Astrocyte of the cerebellum (primary cell): ENCODE measurements at regions not wholly inside any gene's neighbourhood (a gene's known extent, or its start where the extent isn't known, plus 50 kb on each side); places are given as distances from the start of the nearest gene placed in this dataset.

ENCODE experiments used
- DNase-seq: peaks from one replicate; pipeline ENCODE4 v3.0.0-alpha.2; 2011; ENCODE audit warnings: low read depth
- H3K4me3 ChIP-seq: 2 replicates; pipeline ENCODE4 v1.5.1; 2011; ENCODE audit warnings: mild to moderate bottlenecking, low read depth, low read length, moderate library complexity
- CTCF ChIP-seq: IDR thresholded peaks from 2 replicates; pipeline ENCODE4 v1.5.1; 2012; ENCODE audit warnings: low read length, low read depth, moderate library complexity, mild to moderate bottlenecking; ENCODE audit errors: missing control alignments
- in situ Hi-C: cut with HindIII; loops from 2 replicates; pipeline ENCODE4 v1.10.0; 2017; ENCODE audit warnings: low sequenced_read_pairs

- no peak for TF ChIP-seq CTCF
- no peak overlapping the region for H3K4me3 ChIP-seq
- DNase-seq = no peak
- in situ Hi-C loops = no loop called here
These were observed 310.1 kb upstream of the RGS6 start for GRCh38 chr14:71621980-71622605.

GRCh38 chr14:71623939-71624338 is 308.3 kb upstream of the RGS6 start:
- no peak for TF ChIP-seq CTCF
- H3K4me3 ChIP-seq = no peak overlapping the region
- in situ Hi-C loops = no loop called here
- DNase-seq = no peak

GRCh38 chr14:71625175-71625574 is 307.1 kb upstream of the RGS6 start:
- in situ Hi-C loops = no loop called here
- TF ChIP-seq CTCF = no peak
- H3K4me3 ChIP-seq = no peak overlapping the region
- no peak for DNase-seq

GRCh38 chr14:71625891-71626701 is 306.1 kb upstream of the RGS6 start:
- no peak for TF ChIP-seq CTCF
- DNase-seq = no peak
- in situ Hi-C loops = no loop called here

GRCh38 chr14:71628433-71628832 is 303.8 kb upstream of the RGS6 start:
- no peak for TF ChIP-seq CTCF
- in situ Hi-C loops = no loop called here
- no peak for DNase-seq
- no peak overlapping the region for H3K4me3 ChIP-seq

More at GRCh38 chr14:71625891-71626701, 306.1 kb upstream of the RGS6 start:
- no peak overlapping the region for H3K4me3 ChIP-seq

- in situ Hi-C loops = no loop called here
- TF ChIP-seq CTCF = no peak
- DNase-seq = no peak
- H3K4me3 ChIP-seq = no peak overlapping the region
These were observed 303.0 kb upstream of the RGS6 start for GRCh38 chr14:71629250-71629649.
